HEK293 (cell line): ENCODE measurements at regions not wholly inside any gene's neighbourhood (a gene's known extent, or its start where the extent isn't known, plus 50 kb on each side); places are given as distances from the start of the nearest gene placed in this dataset.

Experiments
- CTCF ChIA-PET: fragments of 350-600 bp; formaldehyde crosslinking; extraction: SDS; loops from one replicate; lab custom pipeline; 2021; ENCODE audit warnings: antibody characterized with exemption; lab: Yijun Ruan, JAX
- POLR2A ChIA-PET: fragments of 300-600 bp; formaldehyde crosslinking; extraction: SDS; loops from one replicate; lab custom pipeline; 2020; ENCODE audit warnings: antibody characterized with exemption, inconsistent platforms; lab: Yijun Ruan, JAX
- H3K27ac ChIP-seq: fragments of 200-500 bp; sonication (Bioruptor generic); 2 replicates; pipeline ENCODE4 v1.5.1; 2014; ENCODE audit warnings: low read depth, low read length, control low read depth, inconsistent platforms; ENCODE audit errors: extremely low read depth
- H3K36me3 ChIP-seq, 2 experiments: fragments of 200-500 bp in 1 of 2; sonication (Bioruptor generic) in 1 of 2; 1 replicate in 1 of 2; 2 replicates in 1 of 2; pipeline ENCODE4 v1.5.1; 2014 to 2017; ENCODE audit warnings: inconsistent platforms in 2 of 2, low read length in 2 of 2; ENCODE audit not compliant: control insufficient read depth in 2 of 2, insufficient read depth in 1 of 2
- H3K4me1 ChIP-seq: fragments of 200-500 bp; sonication (Bioruptor generic); 2 replicates; pipeline ENCODE4 v1.5.1; 2014; ENCODE audit warnings: mild to moderate bottlenecking, low read length, inconsistent platforms; ENCODE audit not compliant: control insufficient read depth, insufficient read depth
- H3K4me3 ChIP-seq: 2 replicates; pipeline ENCODE4 v1.5.1; 2011; ENCODE audit warnings: low read depth, mild to moderate bottlenecking, control low read depth, low read length, moderate library complexity
- H3K9me3 ChIP-seq: fragments of 200-500 bp; sonication (Bioruptor generic); 2 replicates; pipeline ENCODE4 v1.5.1; 2014; ENCODE audit warnings: low read depth, low read length, inconsistent platforms; ENCODE audit not compliant: control insufficient read depth, insufficient read depth
- ATF2 ChIP-seq: fragments of 450-650 bp; formaldehyde crosslinking; IDR thresholded peaks from 2 replicates; pipeline ENCODE4 v1.5.1; 2016; ENCODE audit warnings: missing biosample characterization, missing genetic modification characterization, low read depth
- GLIS1 ChIP-seq: fragments of 450-650 bp; formaldehyde crosslinking; IDR thresholded peaks from 2 replicates; pipeline ENCODE4 v1.5.1; 2016; ENCODE audit warnings: missing biosample characterization, missing genetic modification characterization
- KLF1 ChIP-seq: fragments of 450-650 bp; formaldehyde crosslinking; IDR thresholded peaks from 2 replicates; pipeline ENCODE4 v1.5.1; 2016; ENCODE audit warnings: missing biosample characterization, missing genetic modification characterization
- KLF10 ChIP-seq: fragments of 450-650 bp; IDR thresholded peaks from 2 replicates; pipeline ENCODE4 v1.5.1; 2018; ENCODE audit warnings: missing biosample characterization, mild to moderate bottlenecking, missing genetic modification characterization
- KLF8 ChIP-seq: fragments of 450-650 bp; formaldehyde crosslinking; IDR thresholded peaks from 2 replicates; pipeline ENCODE4 v1.5.1; 2016; ENCODE audit warnings: missing biosample characterization, missing genetic modification characterization
- PATZ1 ChIP-seq: fragments of 450-650 bp; formaldehyde crosslinking; IDR thresholded peaks from 2 replicates; pipeline ENCODE4 v1.5.1; 2016; ENCODE audit warnings: missing biosample characterization, missing genetic modification characterization
- RBAK ChIP-seq: fragments of 450-650 bp; formaldehyde crosslinking; IDR thresholded peaks from 2 replicates; pipeline ENCODE4 v1.5.1; 2016; ENCODE audit warnings: missing biosample characterization, missing genetic modification characterization
- ZBTB20 ChIP-seq: fragments of 450-650 bp; formaldehyde crosslinking; IDR thresholded peaks from 2 replicates; pipeline ENCODE4 v1.5.1; 2016; ENCODE audit warnings: missing biosample characterization, missing genetic modification characterization
- ZFP37 ChIP-seq: fragments of 450-650 bp; formaldehyde crosslinking; IDR thresholded peaks from 2 replicates; pipeline ENCODE4 v1.5.1; 2016; ENCODE audit warnings: missing biosample characterization, missing genetic modification characterization
- ZNF132 ChIP-seq: fragments of 450-650 bp; formaldehyde crosslinking; IDR thresholded peaks from 2 replicates; pipeline ENCODE4 v1.5.1; 2017; ENCODE audit warnings: missing biosample characterization, missing genetic modification characterization, borderline replicate concordance
- ZNF175 ChIP-seq: fragments of 450-650 bp; formaldehyde crosslinking; IDR thresholded peaks from 2 replicates; pipeline ENCODE4 v1.5.1; 2016; ENCODE audit warnings: missing biosample characterization, missing genetic modification characterization
- ZNF335 ChIP-seq: fragments of 450-650 bp; formaldehyde crosslinking; conservative IDR thresholded peaks from 2 replicates; pipeline ENCODE4 v1.5.1; 2016; ENCODE audit warnings: missing biosample characterization, missing genetic modification characterization
- ZNF366 ChIP-seq: fragments of 450-650 bp; formaldehyde crosslinking; conservative IDR thresholded peaks from 2 replicates; pipeline ENCODE4 v1.5.1; 2016; ENCODE audit warnings: missing biosample characterization, missing genetic modification characterization
- ZNF394 ChIP-seq: fragments of 450-650 bp; formaldehyde crosslinking; IDR thresholded peaks from 2 replicates; pipeline ENCODE4 v1.5.1; 2016; ENCODE audit warnings: missing biosample characterization, missing genetic modification characterization, mild to moderate bottlenecking, moderate library complexity, borderline replicate concordance
- ZNF513 ChIP-seq: fragments of 450-650 bp; IDR thresholded peaks from 2 replicates; pipeline ENCODE4 v1.5.1; 2018; ENCODE audit warnings: missing biosample characterization, missing genetic modification characterization
- ZNF521 ChIP-seq: fragments of 450-650 bp; formaldehyde crosslinking; IDR thresholded peaks from 2 replicates; pipeline ENCODE4 v1.5.1; 2017; ENCODE audit warnings: missing biosample characterization, mild to moderate bottlenecking, missing genetic modification characterization
- ZNF529 ChIP-seq: fragments of 450-650 bp; formaldehyde crosslinking; IDR thresholded peaks from 2 replicates; pipeline ENCODE4 v1.5.1; 2017; ENCODE audit warnings: missing genetic modification characterization, missing biosample characterization; ENCODE audit not compliant: insufficient replicate concordance
- ZNF560 ChIP-seq: fragments of 450-650 bp; formaldehyde crosslinking; IDR thresholded peaks from 2 replicates; pipeline ENCODE4 v1.5.1; 2017; ENCODE audit warnings: missing biosample characterization, missing genetic modification characterization, borderline replicate concordance
- ZNF585B ChIP-seq: fragments of 450-650 bp; formaldehyde crosslinking; IDR thresholded peaks from 2 replicates; pipeline ENCODE4 v1.5.1; 2016; ENCODE audit warnings: missing biosample characterization, missing genetic modification characterization
- ZNF626 ChIP-seq: fragments of 450-650 bp; sonication (Bioruptor Pico); formaldehyde crosslinking; IDR thresholded peaks from 2 replicates; pipeline ENCODE4 v1.5.1; 2018; ENCODE audit warnings: missing biosample characterization, missing genetic modification characterization, inconsistent platforms
- ZNF830 ChIP-seq: fragments of 450-650 bp; IDR thresholded peaks from 2 replicates; pipeline ENCODE4 v1.5.0; 2018; ENCODE audit warnings: missing biosample characterization, missing genetic modification characterization, low read depth, mild to moderate bottlenecking, moderate library complexity
- ZNF837 ChIP-seq: fragments of 450-650 bp; formaldehyde crosslinking; IDR thresholded peaks from 2 replicates; pipeline ENCODE4 v1.5.1; 2016; ENCODE audit warnings: missing biosample characterization, missing genetic modification characterization
- ZSCAN4 ChIP-seq: fragments of 450-650 bp; formaldehyde crosslinking; IDR thresholded peaks from 2 replicates; pipeline ENCODE4 v1.5.1; 2017; ENCODE audit warnings: missing biosample characterization, missing genetic modification characterization

GRCh38 chr18:78837754-78838153, 141.9 kb upstream of the SALL3 start:
- POLR2A ChIA-PET, result no interaction called here
- CTCF ChIA-PET, result no interaction called here
- H3K9me3 ChIP-seq, result no peaks in the 10 kb centered on the region
- TF ChIP-seq ZNF335 (tag by site-specific recombination) (no peak), ZNF175 (no peak), ZNF366 (tag by site-specific recombination) (no peak), KLF1 (tag by site-specific recombination) (no peak), ZNF585B (tag by site-specific recombination) (no peak), ZNF394 (tag by site-specific recombination) (no peak), ZNF521 (no peak)
- H3K36me3 ChIP-seq, result no peaks in the 10 kb centered on the region
- H3K4me3 ChIP-seq, result no peak overlapping the region
- no peaks in the 10 kb centered on the region for H3K4me1 ChIP-seq
- H3K27ac ChIP-seq, result no peak overlapping the region

GRCh38 chr18:78838183-78838582, 141.4 kb upstream of the SALL3 start:
- no peak overlapping the region for H3K4me3 ChIP-seq
- no peak overlapping the region for H3K27ac ChIP-seq
- CTCF ChIA-PET, result no interaction called here
- no peaks in the 10 kb centered on the region for H3K9me3 ChIP-seq
- H3K36me3 ChIP-seq, result no peaks in the 10 kb centered on the region
- H3K4me1 ChIP-seq, result no peaks in the 10 kb centered on the region
- POLR2A ChIA-PET, result no interaction called here
- TF ChIP-seq ZNF132, result no peak

- TF ChIP-seq ZNF529 (tag by site-specific recombination), result no peak
- no peak for TF ChIP-seq PATZ1 (tag by site-specific recombination)
- no peak for TF ChIP-seq ZNF837
- no peak for TF ChIP-seq ZNF560 (tag by site-specific recombination)
- no peak for TF ChIP-seq ZBTB20 (tag by site-specific recombination)
- TF ChIP-seq ZNF513, result no peak
- TF ChIP-seq ZFP37, result no peak
- no peak for TF ChIP-seq ZSCAN4
- no peak for TF ChIP-seq KLF8 (tag by site-specific recombination)
- TF ChIP-seq ZNF626, result no peak
- no peak for TF ChIP-seq RBAK (tag by site-specific recombination)
- TF ChIP-seq KLF10 (tag by site-specific recombination), result no peak
- no peak for TF ChIP-seq ZNF830 (tag by site-specific recombination)
- TF ChIP-seq ATF2 (tag by site-specific recombination), result no peak
- no peak for TF ChIP-seq GLIS1 (tag by site-specific recombination)
- H3K9me3 ChIP-seq, result no peaks in the 10 kb centered on the region; the same call in 1 of the 2 replicates
- CTCF ChIA-PET, result no interaction called here
- no peak overlapping the region for H3K27ac ChIP-seq
- H3K4me1 ChIP-seq, result no peaks in the 10 kb centered on the region
- H3K36me3 ChIP-seq, result no peaks in the 10 kb centered on the region
- no peak overlapping the region for H3K4me3 ChIP-seq
- POLR2A ChIA-PET, result no interaction called here
Measured at GRCh38 chr18:78849046-78849445, 130.6 kb upstream of the SALL3 start.
